ENCODE measurements at regions not wholly inside any gene's neighbourhood (a gene's known extent, or its start where the extent isn't known, plus 50 kb on each side); places are given as distances from the start of the nearest gene placed in this dataset.
"Not testable (repeated sequence)": the region's sequence is repeated elsewhere in the genome, so short reads cannot be mapped to it uniquely, and the experiment has no call there.

- no peak overlapping the region for H3K27ac ChIP-seq
- no peaks in the 10 kb centered on the region for H3K36me3 ChIP-seq
- WGBS, 2 donors, result 54 to 85% methylated on average over 1 of the region's 1 CpG
- H3K9me3 ChIP-seq, result no peaks in the 10 kb centered on the region
- TF ChIP-seq EP300 (IDR thresholded peaks at IDR 0.05) (no peak), CTCF (IDR thresholded peaks at IDR 0.05) (no peak), POLR2AphosphoS5 (IDR thresholded peaks at IDR 0.05) (no peak), POLR2A (IDR thresholded peaks at IDR 0.05) (no peak)
- ATAC-seq (ENCODE audit: low FRiP score in 2 of 2) (no peak), DNase-seq (no peak)
- no peak overlapping the region for H3K4me3 ChIP-seq
- H3K4me1 ChIP-seq, result no peaks in the 10 kb centered on the region
- H3K27me3 ChIP-seq, result no peaks in the 10 kb centered on the region
These were observed 162.6 kb downstream of the MMUT start for GRCh38 chr6:49300443-49300842.

GRCh38 chr6:49299279-49299678, 163.8 kb downstream of the MMUT start:
- TF ChIP-seq EP300 (IDR thresholded peaks at IDR 0.05) (no peak), POLR2A (IDR thresholded peaks at IDR 0.05) (no peak), CTCF (IDR thresholded peaks at IDR 0.05) (no peak), POLR2AphosphoS5 (IDR thresholded peaks at IDR 0.05) (no peak)
- no peaks in the 10 kb centered on the region for H3K36me3 ChIP-seq
- no peaks in the 10 kb centered on the region for H3K27me3 ChIP-seq
- DNase-seq (no peak), ATAC-seq (ENCODE audit: low FRiP score in 2 of 2) (no peak)
- no peak overlapping the region for H3K4me3 ChIP-seq
- no peaks in the 10 kb centered on the region for H3K4me1 ChIP-seq
- no peaks in the 10 kb centered on the region for H3K9me3 ChIP-seq
- no peak overlapping the region for H3K27ac ChIP-seq

GRCh38 chr6:49284180-49284579, 178.9 kb downstream of the MMUT start:
- DNase-seq, result no peak
- Histone ChIP-seq H3K4me3 (no peak overlapping the region), H3K36me3 (no peaks in the 10 kb centered on the region), H3K9me3 (no peaks in the 10 kb centered on the region), H3K4me1 (no peaks in the 10 kb centered on the region), H3K27me3 (no peaks in the 10 kb centered on the region), H3K27ac (no peak overlapping the region)
- 46 to 64% methylated on average over 1 of the region's 1 CpG for WGBS, 2 donors
- TF ChIP-seq CTCF (IDR thresholded peaks at IDR 0.05) (no peak), EP300 (IDR thresholded peaks at IDR 0.05) (no peak), POLR2A (IDR thresholded peaks at IDR 0.05) (no peak), POLR2AphosphoS5 (IDR thresholded peaks at IDR 0.05) (no peak)
- ATAC-seq (ENCODE audit: low FRiP score in 2 of 2), result no peak

- not testable (repeated sequence) for H3K36me3 ChIP-seq; H3K27ac ChIP-seq; H3K4me1 ChIP-seq; H3K4me3 ChIP-seq; H3K27me3 ChIP-seq; ATAC-seq (ENCODE audit: low FRiP score in 2 of 2)
- WGBS, 2 donors, result 81 to 98% methylated on average over 6 to 26 of the region's 27 CpGs
- H3K9me3 ChIP-seq, result peaks cover 0 to 12% (median 0%) of the 10 kb centered on the region in 4 donors
- DNase-seq, result peak in 1 of 2 donors; percentile 62
These were observed 188.0 kb downstream of the MMUT start for GRCh38 chr6:49274809-49275769.

- H3K27ac ChIP-seq, result no peak overlapping the region
- DNase-seq (no peak), ATAC-seq (ENCODE audit: low FRiP score in 2 of 2) (no peak)
- TF ChIP-seq POLR2AphosphoS5 (IDR thresholded peaks at IDR 0.05) (no peak), CTCF (IDR thresholded peaks at IDR 0.05) (no peak), POLR2A (IDR thresholded peaks at IDR 0.05) (no peak), EP300 (IDR thresholded peaks at IDR 0.05) (no peak)
- H3K9me3 ChIP-seq, result no peaks in the 10 kb centered on the region
- H3K4me3 ChIP-seq, result no peak overlapping the region
- WGBS, 2 donors, result 35 to 38% methylated on average over 2 of the region's 2 CpGs
- no peaks in the 10 kb centered on the region for H3K36me3 ChIP-seq
- no peaks in the 10 kb centered on the region for H3K4me1 ChIP-seq
- no peaks in the 10 kb centered on the region for H3K27me3 ChIP-seq
These were observed 193.9 kb downstream of the MMUT start for GRCh38 chr6:49269190-49269589.
